Choroid plexus epithelial cell (primary cell): ENCODE measurements at regions not wholly inside any gene's neighbourhood (a gene's known extent, or its start where the extent isn't known, plus 50 kb on each side); places are given as distances from the start of the nearest gene placed in this dataset.

Experiments
- DNase-seq: peaks from one replicate; pipeline ENCODE4 v3.0.0-alpha.2; 2010; ENCODE audit warnings: low read depth
- H3K4me3 ChIP-seq: 2 replicates; pipeline ENCODE4 v1.5.1; 2011; ENCODE audit warnings: low read depth, mild to moderate bottlenecking, control low read depth, low read length, moderate library complexity
- TF ChIP-seq, protein P1 (sequence below): conservative IDR thresholded peaks from 2 replicates; pipeline ENCODE4 v1.5.1; 2011; ENCODE audit warnings: low read depth, mild to moderate bottlenecking, control low read depth, inconsistent platforms, low read length, moderate library complexity

DNA sequence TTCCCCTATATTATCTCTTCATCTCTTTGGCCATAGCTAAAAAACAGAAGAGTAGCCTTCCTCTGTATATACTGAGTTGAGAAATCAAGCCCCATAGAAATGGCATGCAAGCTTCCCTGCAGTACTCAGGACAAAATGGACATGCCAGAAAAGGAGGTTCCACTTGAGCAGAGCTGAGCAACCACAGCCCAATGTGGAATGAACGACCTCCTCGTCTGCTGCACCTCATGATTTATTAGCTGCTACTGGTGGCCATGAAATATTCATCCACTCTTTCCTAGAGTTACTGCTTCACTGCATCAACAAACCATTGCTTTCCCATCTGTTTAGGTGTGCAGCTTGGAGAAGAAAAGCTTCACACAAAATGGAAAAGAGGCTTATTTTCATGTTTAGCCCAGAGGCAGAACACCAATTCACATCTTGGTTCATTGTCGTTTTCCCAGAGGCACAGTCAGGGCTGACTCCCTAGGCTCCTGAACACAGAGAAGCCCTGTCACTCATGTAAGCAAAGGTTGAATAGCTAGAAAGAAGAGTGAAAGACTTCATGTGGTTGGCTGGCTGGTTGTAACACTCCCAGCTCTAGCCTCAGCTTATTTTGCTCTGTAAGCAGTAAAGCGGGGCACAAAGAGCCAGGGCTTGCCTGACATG lies 148.0 kb downstream of the TSEN15 start:
- no peak for DNase-seq

DNA sequence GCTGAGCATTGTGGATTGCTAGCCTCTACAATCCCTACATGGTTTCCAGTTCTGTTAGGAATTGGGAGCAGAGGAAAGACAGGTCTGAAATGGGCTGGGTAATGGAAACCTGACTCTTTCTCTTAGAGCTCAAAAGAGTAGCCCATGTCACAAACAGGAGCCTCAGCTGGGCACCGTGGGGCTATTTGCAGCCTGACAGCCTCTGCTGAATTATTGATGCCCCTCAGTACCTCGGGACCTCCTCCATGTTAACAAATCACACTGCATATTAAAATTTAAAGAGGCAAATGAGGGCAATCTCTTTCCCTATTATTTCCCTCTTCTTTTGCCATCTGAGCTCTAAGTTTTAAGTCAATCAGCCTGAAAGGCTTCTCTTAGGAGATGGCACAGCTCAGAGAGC lies 157.1 kb downstream of the TSEN15 start:
- H3K4me3 ChIP-seq, result no peak overlapping the region
- TF ChIP-seq, protein P1, sequence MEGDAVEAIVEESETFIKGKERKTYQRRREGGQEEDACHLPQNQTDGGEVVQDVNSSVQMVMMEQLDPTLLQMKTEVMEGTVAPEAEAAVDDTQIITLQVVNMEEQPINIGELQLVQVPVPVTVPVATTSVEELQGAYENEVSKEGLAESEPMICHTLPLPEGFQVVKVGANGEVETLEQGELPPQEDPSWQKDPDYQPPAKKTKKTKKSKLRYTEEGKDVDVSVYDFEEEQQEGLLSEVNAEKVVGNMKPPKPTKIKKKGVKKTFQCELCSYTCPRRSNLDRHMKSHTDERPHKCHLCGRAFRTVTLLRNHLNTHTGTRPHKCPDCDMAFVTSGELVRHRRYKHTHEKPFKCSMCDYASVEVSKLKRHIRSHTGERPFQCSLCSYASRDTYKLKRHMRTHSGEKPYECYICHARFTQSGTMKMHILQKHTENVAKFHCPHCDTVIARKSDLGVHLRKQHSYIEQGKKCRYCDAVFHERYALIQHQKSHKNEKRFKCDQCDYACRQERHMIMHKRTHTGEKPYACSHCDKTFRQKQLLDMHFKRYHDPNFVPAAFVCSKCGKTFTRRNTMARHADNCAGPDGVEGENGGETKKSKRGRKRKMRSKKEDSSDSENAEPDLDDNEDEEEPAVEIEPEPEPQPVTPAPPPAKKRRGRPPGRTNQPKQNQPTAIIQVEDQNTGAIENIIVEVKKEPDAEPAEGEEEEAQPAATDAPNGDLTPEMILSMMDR, result no peak
- no peak for DNase-seq

More for the DNA sequence above, 148.0 kb downstream of the TSEN15 start:
- TF ChIP-seq, protein P1, result no peak
- H3K4me3 ChIP-seq, result no peak overlapping the region

DNA sequence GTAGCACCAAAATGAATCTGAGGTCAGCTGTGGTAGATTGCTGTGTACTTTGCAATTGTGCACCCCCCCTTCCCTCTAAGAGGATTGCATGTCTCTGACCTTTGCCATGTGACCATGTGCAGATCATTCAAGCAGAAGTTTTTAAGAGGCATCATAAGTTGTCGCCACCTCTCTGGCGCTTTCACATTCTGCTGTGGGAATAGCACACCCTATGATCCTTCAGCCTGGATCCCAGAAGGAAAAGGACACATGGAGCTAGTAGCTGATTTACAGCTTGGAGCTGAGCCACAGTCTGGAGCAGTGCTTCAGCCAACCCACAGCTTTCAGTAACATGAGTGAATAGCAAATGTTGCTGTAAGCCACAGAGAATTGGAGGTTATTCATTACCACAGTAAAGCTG lies 158.5 kb downstream of the TSEN15 start:
- TF ChIP-seq, protein P1, result no peak
- DNase-seq, result peak; percentile 39
- H3K4me3 ChIP-seq, result no peak overlapping the region

DNA sequence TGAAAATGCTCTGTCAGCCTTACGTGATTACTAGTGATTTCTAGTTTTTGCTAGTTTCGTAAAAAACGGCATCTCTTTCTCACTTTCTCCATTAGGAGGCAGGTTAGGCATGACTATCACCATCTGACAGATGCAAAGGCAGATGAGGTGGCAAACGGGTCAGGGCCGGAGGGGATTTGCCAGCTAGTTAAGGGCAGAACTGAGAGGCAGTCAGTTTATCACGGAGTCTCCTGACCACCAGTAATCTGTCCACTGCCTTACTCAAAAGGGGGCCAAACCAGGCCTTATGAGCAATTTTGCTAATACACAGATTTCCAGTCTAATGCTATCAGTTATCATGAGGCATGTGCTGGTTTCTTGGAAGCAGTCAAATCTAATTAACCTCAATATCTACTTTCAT lies 159.3 kb downstream of the TSEN15 start:
- H3K4me3 ChIP-seq, result no peak overlapping the region
- DNase-seq, result no peak
- TF ChIP-seq, protein P1, result peak; percentile 7

DNA sequence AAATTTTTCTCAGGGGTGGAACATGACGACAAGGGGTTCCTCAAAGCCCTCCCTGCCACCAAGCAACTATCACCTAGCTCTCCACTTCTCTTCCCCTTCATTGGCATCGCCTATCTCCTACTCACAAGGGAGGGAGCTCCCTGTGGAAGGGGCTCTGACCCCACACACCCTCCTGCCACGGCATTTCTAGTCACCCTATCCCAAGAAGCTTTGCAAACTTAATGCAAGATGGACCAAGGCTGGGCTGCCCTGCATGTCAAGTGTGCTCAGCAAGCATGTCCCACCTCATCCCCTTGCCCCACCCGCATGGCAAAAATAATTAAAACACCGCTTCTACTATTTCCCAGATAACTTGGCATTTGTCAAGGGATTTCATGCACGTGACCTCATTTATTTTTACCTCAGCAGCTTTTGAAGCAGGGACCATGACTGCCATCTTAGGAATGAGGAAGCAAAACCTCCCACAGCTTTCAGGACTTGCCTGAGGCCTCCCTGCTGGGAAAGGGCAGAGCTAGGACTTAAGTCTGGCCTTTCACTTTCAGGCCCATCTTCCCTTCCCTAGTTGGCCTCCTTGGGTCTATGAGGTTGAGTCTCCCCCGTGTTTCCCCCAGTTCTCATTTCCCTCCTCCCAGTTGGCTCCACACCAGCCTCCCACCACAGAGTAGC lies 161.3 kb downstream of the TSEN15 start:
- TF ChIP-seq, protein P1, result no peak
- peak; percentile 96 for DNase-seq
- H3K4me3 ChIP-seq, result no peak overlapping the region

DNA sequence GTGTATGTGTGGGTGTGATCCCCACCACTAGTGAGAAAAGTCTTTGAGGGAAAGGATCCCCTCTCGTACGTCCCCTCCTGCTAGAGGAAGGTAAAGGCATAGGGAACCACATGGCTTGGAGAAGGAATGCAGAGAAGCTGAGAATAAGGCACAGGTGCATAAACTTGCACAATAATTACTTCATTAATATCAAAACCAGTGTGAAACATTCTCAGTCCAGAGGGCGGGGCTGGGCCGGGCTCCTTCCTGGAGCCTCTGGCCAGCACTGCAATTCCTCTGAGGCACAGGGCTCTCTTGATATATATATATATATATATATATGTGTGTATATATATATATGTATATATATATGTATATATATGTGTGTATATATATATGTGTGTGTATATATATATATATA lies 162.6 kb downstream of the TSEN15 start:
- TF ChIP-seq, protein P1, result no peak
- DNase-seq, result no peak
- no peak overlapping the region for H3K4me3 ChIP-seq
